Common myeloid progenitor, CD34-positive (primary cell): ENCODE measurements at regions not wholly inside any gene's neighbourhood (a gene's known extent, or its start where the extent isn't known, plus 50 kb on each side); places are given as distances from the start of the nearest gene placed in this dataset.
"Not testable (repeated sequence)": the region's sequence is repeated elsewhere in the genome, so short reads cannot be mapped to it uniquely, and the experiment has no call there.

Source experiments
- CTCF ChIA-PET: fragments of 350-600 bp; sonication (Branson Sonifier 250); formaldehyde crosslinking; loops from one replicate; lab custom pipeline; 2021; ENCODE audit warnings: antibody characterized with exemption; lab: Charles Lee
- POLR2A ChIA-PET: fragments of 350-600 bp; sonication (Branson Sonifier 250); formaldehyde crosslinking; loops from one replicate; lab custom pipeline; 2021; ENCODE audit warnings: antibody characterized with exemption; lab: Charles Lee
- DNase-seq, 3 donors: peaks; one replicate each; pipeline versions ENCODE4 v3.0.0 to v3.0.0-alpha.2; 2013
- H3K27ac ChIP-seq, 2 experiments: 1 replicate in 1 of 2; 2 replicates in 1 of 2; pipeline ENCODE4 v1.7.0; 2013; ENCODE audit warnings: inconsistent platforms in 2 of 2, low read length in 2 of 2, mild to moderate bottlenecking in 2 of 2, low read depth in 1 of 2, moderate library complexity in 1 of 2; ENCODE audit not compliant: severe bottlenecking in 2 of 2, insufficient read depth in 1 of 2, poor library complexity in 1 of 2
- H3K27me3 ChIP-seq, 5 experiments: replicated peaks in 2 of 5; 1 replicate in 3 of 5; 2 replicates in 2 of 5; pipeline versions ENCODE4 v1.6.1 to v1.7.0; 2013; ENCODE audit warnings: low read length in 4 of 5, mild to moderate bottlenecking in 2 of 5, moderate library complexity in 2 of 5, inconsistent platforms in 1 of 5; ENCODE audit not compliant: insufficient read depth in 5 of 5, control insufficient read depth in 4 of 5
- H3K36me3 ChIP-seq, 4 experiments: 1 replicate in 2 of 4; 2 replicates in 2 of 4; pipeline versions ENCODE4 v1.6.1 to v1.7.0; 2013; ENCODE audit warnings: low read length in 3 of 4, control low read depth in 1 of 4, mild to moderate bottlenecking in 1 of 4; ENCODE audit not compliant: control insufficient read depth in 4 of 4, insufficient read depth in 4 of 4
- H3K4me1 ChIP-seq, 4 experiments: 1 replicate in 3 of 4; 2 replicates in 1 of 4; pipeline versions ENCODE4 v1.6.1 to v1.7.1; 2013; ENCODE audit warnings: low read length in 3 of 4, mild to moderate bottlenecking in 3 of 4, control low read depth in 1 of 4, inconsistent platforms in 1 of 4, moderate library complexity in 1 of 4; ENCODE audit not compliant: control insufficient read depth in 4 of 4, insufficient read depth in 4 of 4; ENCODE audit errors: control extremely low read depth in 1 of 4
- H3K4me3 ChIP-seq, 7 experiments: 1 replicate in 4 of 7; 2 replicates in 3 of 7; pipeline versions ENCODE4 v1.5.1 to v1.7.0; 2013; ENCODE audit warnings: mild to moderate bottlenecking in 7 of 7, low read length in 6 of 7, moderate library complexity in 6 of 7, inconsistent platforms in 2 of 7, low read depth in 2 of 7, control low read depth in 1 of 7; ENCODE audit not compliant: insufficient read depth in 4 of 7, control insufficient read depth in 1 of 7; ENCODE audit errors: extremely low read depth in 1 of 7
- H3K9me3 ChIP-seq, 5 experiments: 1 replicate in 4 of 5; 2 replicates in 1 of 5; pipeline versions ENCODE4 v1.6.1 to v1.7.1; 2013; ENCODE audit warnings: low read length in 4 of 5, mild to moderate bottlenecking in 2 of 5, inconsistent platforms in 1 of 5, low read depth in 1 of 5, moderate library complexity in 1 of 5; ENCODE audit not compliant: control insufficient read depth in 4 of 5, insufficient read depth in 2 of 5; ENCODE audit errors: control extremely low read depth in 1 of 5
- whole genome bisulfite sequencing: methylation state at CpG from one replicate; pipeline ENCODE4 v1.1.5; 2013; ENCODE audit not compliant: insufficient coverage; 5-methylcytosine and 5-hydroxymethylcytosine counted together

- 84% methylated on average over 4 of the region's 4 CpGs for WGBS
These were observed 283.1 kb upstream of the TMTC4 start for GRCh38 chr13:100957741-100958140.

DNA sequence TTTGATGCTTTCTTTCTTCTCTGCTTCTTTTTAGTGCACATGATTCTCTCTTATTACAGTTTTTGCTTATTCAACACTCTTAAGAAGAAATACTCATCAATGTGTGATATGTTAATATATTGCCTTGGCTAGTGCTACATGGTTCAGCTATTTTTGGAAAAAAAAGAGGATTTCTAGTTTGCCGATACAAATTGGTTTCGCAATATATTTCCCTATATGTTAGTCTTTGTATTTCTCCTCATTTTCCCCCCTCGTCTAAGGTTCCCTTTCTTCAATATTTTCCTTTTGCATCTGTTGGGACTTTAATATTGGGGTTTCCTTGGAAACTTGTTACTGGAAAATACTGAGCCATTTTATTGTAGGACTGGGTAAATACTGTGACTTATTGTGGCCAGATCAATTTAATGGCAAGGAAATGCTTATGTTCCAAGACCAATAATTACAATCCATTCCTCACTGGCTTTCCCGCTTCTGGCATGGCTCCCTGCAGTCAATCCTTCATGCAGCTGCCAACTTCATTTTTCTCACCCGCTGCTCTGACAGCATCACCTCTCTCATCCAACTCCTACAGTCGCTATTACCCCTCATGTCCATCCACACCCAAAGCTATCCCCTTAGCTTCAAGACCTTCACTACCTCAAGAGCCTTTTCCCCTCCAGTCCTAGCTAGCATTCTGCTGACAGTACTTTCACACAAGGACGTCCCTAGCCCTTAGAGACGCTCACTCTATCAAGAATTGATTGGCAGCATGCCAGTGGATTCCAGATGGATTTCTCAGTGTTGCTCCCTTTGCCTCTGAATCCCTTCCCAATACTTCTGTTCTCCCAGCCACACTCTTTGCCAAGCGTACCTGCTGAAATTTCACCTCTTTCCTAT lies 280.1 kb upstream of the TMTC4 start:
- ChIA-PET POLR2A (no interaction called here), CTCF (no interaction called here)
- no peak for DNase-seq

More at GRCh38 chr13:100957741-100958140, 283.1 kb upstream of the TMTC4 start:
- no peaks in the 10 kb centered on the region for H3K9me3 ChIP-seq
- peaks cover 0 to 1% (median 0%) of the 10 kb centered on the region in 5 experiments for H3K27me3 ChIP-seq
- no peak for DNase-seq
- H3K27ac ChIP-seq, result no peak overlapping the region
- no peaks in the 10 kb centered on the region for H3K36me3 ChIP-seq
- POLR2A ChIA-PET, result no interaction called here
- CTCF ChIA-PET, result no interaction called here
- no peak overlapping the region for H3K4me3 ChIP-seq
- H3K4me1 ChIP-seq, result no peaks in the 10 kb centered on the region

DNA sequence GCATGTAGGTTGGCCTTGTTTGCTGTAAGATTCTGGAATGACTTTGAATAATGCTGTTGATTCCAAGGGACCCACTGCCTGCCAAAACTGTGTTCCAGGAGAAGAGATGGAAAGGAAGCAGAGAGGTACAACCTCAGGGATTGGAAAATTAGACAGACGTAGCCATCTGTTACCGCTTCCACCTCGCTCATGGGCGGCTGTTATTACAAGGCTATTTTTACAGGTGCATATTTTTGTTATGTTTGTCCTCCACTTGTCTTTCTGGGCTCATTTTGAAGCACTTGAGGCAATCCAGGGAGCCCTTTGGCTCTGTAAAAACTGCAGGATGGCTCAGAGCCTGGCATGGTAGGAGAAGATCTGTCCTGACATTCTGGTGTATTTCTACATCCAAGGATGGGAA lies 276.4 kb upstream of the TMTC4 start:
- DNase-seq, result no peak
- Histone ChIP-seq H3K27ac (no peak overlapping the region), H3K27me3 (no peaks in the 10 kb centered on the region), H3K4me3 (no peak overlapping the region), H3K36me3 (no peaks in the 10 kb centered on the region), H3K9me3 (peaks cover 0 to 1% (median 0%) of the 10 kb centered on the region in 5 experiments), H3K4me1 (no peaks in the 10 kb centered on the region)
- ChIA-PET CTCF (no interaction called here), POLR2A (no interaction called here)
- WGBS, result 100% methylated on average over 2 of the region's 4 CpGs

More for the DNA sequence above, 280.1 kb upstream of the TMTC4 start:
- Histone ChIP-seq H3K4me3 (no peak overlapping the region), H3K36me3 (no peaks in the 10 kb centered on the region), H3K27ac (no peak overlapping the region), H3K27me3 (no peaks in the 10 kb centered on the region), H3K4me1 (no peaks in the 10 kb centered on the region), H3K9me3 (no peaks in the 10 kb centered on the region)
- WGBS, result 93% methylated on average over 5 of the region's 9 CpGs

DNA sequence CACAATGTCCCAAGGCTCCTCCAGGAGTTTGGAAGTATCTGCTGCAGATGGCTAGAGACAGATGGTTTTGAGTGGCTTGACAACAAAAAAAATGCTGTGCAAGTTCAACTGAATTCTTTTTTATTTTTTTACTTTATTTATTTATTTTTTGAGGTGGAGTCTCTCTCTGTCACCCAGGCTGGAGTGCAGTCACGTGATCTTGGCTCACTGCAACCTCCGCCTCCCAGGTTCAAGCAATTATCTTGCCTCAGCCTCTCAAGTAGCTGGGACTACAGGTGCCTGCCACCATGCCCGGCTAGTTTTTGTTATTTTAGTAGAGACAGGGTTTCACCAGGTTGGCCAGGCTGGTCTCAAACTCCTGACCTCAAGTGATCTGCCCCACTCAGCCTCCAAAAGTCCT lies 274.3 kb upstream of the TMTC4 start:
- DNase-seq, H3K27me3 ChIP-seq, H3K36me3 ChIP-seq, POLR2A ChIA-PET, H3K4me1 ChIP-seq, H3K9me3 ChIP-seq, H3K4me3 ChIP-seq, CTCF ChIA-PET, H3K27ac ChIP-seq: not testable (repeated sequence)
- 100% methylated on average over 2 of the region's 3 CpGs for WGBS

- Histone ChIP-seq H3K9me3 (peaks cover 0 to 1% (median 0%) of the 10 kb centered on the region in 5 experiments), H3K4me1 (no peaks in the 10 kb centered on the region), H3K27me3 (peaks cover 0 to 1% (median 0%) of the 10 kb centered on the region in 5 experiments), H3K36me3 (no peaks in the 10 kb centered on the region), H3K4me3 (no peak overlapping the region), H3K27ac (no peak overlapping the region)
- 89% methylated on average over 4 of the region's 4 CpGs for WGBS
- ChIA-PET POLR2A (no interaction called here), CTCF (no interaction called here)
- DNase-seq, result no peak
These were observed 272.0 kb upstream of the TMTC4 start for GRCh38 chr13:100946588-100946987.

DNA sequence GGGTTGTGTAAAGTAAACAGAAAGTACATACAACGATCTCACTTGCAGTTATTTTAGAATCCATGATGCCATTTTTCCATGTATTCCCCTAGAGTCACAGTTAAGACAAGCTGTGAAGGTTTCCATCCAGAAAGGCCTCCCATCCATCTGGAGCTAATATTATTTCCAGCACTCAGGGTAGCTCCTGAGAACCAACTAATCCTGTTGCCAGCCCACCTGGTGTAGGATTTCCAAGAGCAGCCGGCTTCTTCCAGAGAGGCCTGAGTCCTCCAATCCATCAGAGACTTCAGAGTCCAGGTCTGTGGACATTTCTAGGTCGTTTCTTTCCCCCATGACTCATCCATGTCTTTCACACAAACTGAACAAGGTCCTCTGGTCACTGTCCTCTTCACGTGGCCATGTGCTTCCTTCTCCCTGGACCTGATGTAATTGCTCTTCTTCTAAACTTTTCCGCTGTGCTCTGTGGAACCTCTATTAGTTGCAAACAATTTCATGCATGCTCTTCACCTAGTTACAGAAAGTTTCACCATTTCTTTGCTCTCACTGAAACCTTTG lies 270.3 kb upstream of the TMTC4 start:
- no peak overlapping the region for H3K27ac ChIP-seq
- POLR2A ChIA-PET, result no interaction called here
- H3K9me3 ChIP-seq, result peaks cover 0 to 1% (median 0%) of the 10 kb centered on the region in 5 experiments
- CTCF ChIA-PET, result no interaction called here
- DNase-seq, result no peak
- peaks cover 0 to 1% (median 0%) of the 10 kb centered on the region in 5 experiments for H3K27me3 ChIP-seq
- no peaks in the 10 kb centered on the region for H3K4me1 ChIP-seq
- H3K36me3 ChIP-seq, result no peaks in the 10 kb centered on the region
- 77% methylated on average over 3 of the region's 5 CpGs for WGBS
- H3K4me3 ChIP-seq, result no peak overlapping the region

GRCh38 chr13:100942742-100943141 lies 268.1 kb upstream of the TMTC4 start:
- peaks cover 0 to 1% (median 0%) of the 10 kb centered on the region in 5 experiments for H3K9me3 ChIP-seq
- CTCF ChIA-PET, result no interaction called here

More at GRCh38 chr13:100942742-100943141, 268.1 kb upstream of the TMTC4 start:
- no peak overlapping the region for H3K4me3 ChIP-seq
- peaks cover 0 to 1% (median 0%) of the 10 kb centered on the region in 5 experiments for H3K27me3 ChIP-seq
- DNase-seq, result no peak
- no CpG with 5 or more reads among the region's 1 CpG for WGBS
- no peaks in the 10 kb centered on the region for H3K36me3 ChIP-seq
- no peak overlapping the region for H3K27ac ChIP-seq
- H3K4me1 ChIP-seq, result no peaks in the 10 kb centered on the region
- POLR2A ChIA-PET, result no interaction called here
